ENCODE measurements at regions not wholly inside any gene's neighbourhood (a gene's known extent, or its start where the extent isn't known, plus 50 kb on each side); places are given as distances from the start of the nearest gene placed in this dataset.

DNA sequence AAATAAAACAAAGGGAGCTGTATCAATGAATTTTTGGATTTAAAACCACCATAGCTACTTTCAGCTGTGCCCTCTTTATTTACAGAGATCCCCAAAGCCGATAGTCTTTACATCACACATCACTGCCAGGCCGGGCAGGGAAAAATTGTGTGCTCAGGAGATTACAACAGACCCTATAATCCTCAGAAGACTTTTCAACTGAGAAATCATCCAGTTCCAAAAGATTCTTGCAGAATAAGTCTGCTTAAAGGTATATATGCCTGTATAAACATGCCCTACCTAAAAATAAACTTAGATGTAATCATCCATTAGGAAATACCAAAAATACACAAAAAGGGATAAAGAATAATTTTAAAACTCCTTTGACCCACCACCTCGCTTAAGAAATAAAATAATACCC lies 70.1 kb upstream of the MAP1LC3B2 start:
- DNase-seq (ENCODE audit: low read depth) = no peak

DNA sequence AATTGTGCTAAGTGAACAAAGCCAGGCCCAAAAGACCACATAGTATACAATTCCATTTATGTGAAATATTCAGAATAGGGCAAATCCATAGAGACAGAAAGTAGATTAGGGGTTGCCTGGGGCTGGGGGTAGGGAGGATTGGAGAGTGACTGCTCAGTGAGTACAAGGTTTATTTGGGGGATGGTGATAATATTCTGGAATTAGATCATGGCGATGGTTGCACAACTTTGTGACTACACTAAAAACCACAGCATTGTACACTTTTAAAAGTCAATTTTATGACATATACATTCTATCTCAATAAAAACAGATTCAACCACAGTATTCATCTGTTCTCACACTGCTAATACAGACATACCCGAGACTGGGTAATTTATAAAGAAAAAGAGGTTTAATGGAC lies 68.7 kb upstream of the MAP1LC3B2 start:
- DNase-seq (ENCODE audit: low read depth) = no peak

DNA sequence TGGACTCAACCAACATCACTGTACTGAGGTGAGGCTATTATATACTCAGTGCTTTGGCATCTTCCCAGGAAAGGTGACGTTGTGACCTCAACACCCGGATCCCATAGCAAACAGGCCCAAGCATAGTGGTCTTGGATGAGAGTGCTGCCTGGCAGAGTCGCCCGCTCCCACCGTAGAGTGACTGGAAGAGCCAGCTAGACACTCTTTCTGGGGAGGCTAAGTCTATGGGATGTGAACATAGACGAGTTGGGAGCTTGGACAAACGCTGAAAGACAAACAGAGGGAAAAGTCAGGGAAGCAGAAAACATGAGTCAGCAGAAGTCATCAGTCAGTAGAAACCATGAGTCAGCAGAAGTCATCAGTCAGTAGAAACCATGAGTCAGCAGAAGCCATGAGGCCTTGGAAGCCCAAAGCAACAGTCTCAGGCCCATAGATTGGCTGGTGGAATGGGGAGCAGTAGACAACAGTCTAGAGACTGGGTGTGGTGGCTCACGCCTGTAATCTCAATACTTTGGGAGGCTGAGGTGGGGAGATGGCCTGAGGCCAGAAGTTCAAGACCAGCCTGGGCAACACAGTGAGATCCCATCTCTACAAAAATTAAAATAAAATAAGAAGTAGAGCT lies 66.4 kb upstream of the MAP1LC3B2 start:
- DNase-seq (ENCODE audit: low read depth) = no peak

- DNase-seq (ENCODE audit: low read depth) = no peak
Measured at GRCh38 chr12:116495260-116495659, 63.9 kb upstream of the MAP1LC3B2 start.

GRCh38 chr12:116497051-116497591 lies 62.1 kb upstream of the MAP1LC3B2 start:
- no peak for DNase-seq (ENCODE audit: low read depth)

DNA sequence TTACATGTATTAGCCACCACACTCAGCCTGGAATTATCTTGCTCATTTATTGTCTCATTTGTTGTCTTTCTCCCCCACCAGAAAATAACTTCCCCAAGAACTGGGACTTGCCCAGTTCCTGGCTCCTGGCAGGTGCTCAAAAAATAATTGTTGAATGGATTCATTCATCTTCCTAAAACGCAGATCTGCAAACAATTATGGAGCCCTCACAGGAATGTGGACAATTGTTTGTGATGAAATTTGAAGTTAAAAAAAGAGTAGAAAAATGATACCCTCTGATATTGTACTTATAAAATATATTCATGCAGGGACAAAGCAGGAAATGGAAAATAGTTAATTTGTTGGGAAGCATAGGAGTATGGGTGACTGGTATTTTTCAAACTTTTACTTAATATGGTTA lies 60.7 kb upstream of the MAP1LC3B2 start:
- DNase-seq (ENCODE audit: low read depth) = no peak

- no peak for DNase-seq (ENCODE audit: low read depth)
Measured at GRCh38 chr12:116502141-116502725, 56.9 kb upstream of the MAP1LC3B2 start.

GRCh38 chr12:116502989-116503496 lies 56.1 kb upstream of the MAP1LC3B2 start:
- no peak for DNase-seq (ENCODE audit: low read depth)

DNA sequence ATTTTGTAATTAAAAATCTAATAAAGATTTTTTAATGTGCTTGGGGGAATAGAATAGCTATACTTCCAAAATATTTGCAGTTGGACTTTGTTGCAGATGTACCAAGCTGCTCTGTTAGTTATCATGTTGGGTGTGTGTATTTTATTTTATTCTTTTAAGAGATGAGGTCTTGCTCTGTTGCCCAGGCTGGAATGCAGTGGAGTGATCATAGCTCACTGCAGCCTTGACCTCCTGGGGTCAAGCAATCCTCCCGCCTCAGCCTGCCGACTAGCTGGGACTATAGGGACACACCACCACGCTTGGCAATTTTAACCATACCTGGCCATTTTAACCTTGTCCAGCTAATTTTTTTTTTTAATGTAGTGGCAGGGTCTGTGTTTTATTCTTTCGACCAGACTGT lies 54.7 kb upstream of the MAP1LC3B2 start:
- no peak for DNase-seq (ENCODE audit: low read depth)

- DNase-seq (ENCODE audit: low read depth) = no peak
Measured at GRCh38 chr12:116506697-116507064, 52.5 kb upstream of the MAP1LC3B2 start.

DNA sequence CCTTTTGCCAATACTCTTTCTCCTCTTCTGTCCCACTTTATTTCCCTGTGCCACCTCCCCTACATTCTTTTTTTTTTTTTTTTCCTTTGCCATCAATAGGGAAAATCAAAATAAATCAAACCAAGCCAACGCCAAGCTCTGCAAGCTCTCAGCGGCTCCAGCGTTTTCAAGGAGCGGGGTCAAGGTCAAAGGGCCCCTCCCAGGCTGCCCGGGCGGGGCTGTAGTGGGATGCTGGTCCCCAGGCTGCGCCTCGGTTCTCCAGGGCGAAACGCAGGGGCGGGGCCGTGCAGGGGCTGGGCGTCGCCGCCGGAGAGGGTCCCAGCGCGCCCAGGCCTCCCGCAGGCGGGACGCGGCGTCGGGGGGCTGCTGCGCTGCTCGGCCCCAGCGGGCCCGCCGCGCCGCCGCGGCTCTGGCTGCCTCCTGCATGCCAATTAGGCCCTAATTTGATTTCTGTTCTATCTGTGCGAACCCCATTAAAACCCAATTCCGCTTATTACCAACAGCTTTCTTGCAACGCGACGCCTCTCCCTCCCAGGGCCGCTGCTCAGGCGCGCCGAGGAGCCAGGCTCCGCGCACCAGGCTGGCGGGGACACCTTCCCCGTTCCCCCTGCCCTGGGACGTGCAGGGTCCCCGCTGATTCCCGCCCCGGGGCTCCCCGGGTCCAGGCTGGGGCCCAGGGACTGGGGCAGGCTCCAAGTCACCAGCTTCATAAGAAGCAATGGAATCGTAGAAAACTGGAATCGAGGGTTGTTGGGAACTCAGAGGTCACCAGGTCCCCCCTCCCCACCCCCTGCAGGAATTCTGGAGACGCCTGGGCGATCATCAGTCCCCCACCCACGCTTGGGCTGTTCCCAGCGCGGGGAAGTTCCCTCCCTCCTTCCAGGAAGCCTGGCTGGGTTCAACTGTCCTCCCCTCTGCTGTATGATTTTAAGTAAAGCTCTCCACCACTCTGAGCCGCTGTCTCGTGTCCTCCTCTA lies 50.7 kb upstream of the MAP1LC3B2 start:
- DNase-seq (ENCODE audit: low read depth) = no peak

Data from stimulated activated CD8-positive, alpha-beta memory T cell treated with anti-CD3 and anti-CD28 coated beads, Interleukin-12 subunit alpha, Interleukin-12 subunit beta, amount 100 ng/mL, for 1 hour (primary cell).